ENCODE measurements at regions not wholly inside any gene's neighbourhood (a gene's known extent, or its start where the extent isn't known, plus 50 kb on each side); places are given as distances from the start of the nearest gene placed in this dataset.

GRCh38 chr12:127214186-127214585, 1052.8 kb upstream of the TMEM132C start:
- DNase-seq, result no peak

- DNase-seq, result no peak
These were observed 1044.0 kb upstream of the TMEM132C start for GRCh38 chr12:127223011-127223410.

- DNase-seq, result no peak
These were observed 1043.2 kb upstream of the TMEM132C start for GRCh38 chr12:127223731-127224130.

GRCh38 chr12:127230843-127231260, 1036.1 kb upstream of the TMEM132C start:
- DNase-seq, result no peak

- no peak for DNase-seq
These were observed 1035.6 kb upstream of the TMEM132C start for GRCh38 chr12:127231371-127231770.

- DNase-seq, result no peak
These were observed 1034.0 kb upstream of the TMEM132C start for GRCh38 chr12:127233016-127233415.

- no peak for DNase-seq
These were observed 1031.2 kb upstream of the TMEM132C start for GRCh38 chr12:127235761-127236160.

GRCh38 chr12:127236491-127236890, 1030.5 kb upstream of the TMEM132C start:
- DNase-seq, result no peak

- no peak for DNase-seq
These were observed 1029.8 kb upstream of the TMEM132C start for GRCh38 chr12:127237151-127237550.

GRCh38 chr12:127238107-127238506, 1028.9 kb upstream of the TMEM132C start:
- no peak for DNase-seq

- no peak for DNase-seq
These were observed 1027.2 kb upstream of the TMEM132C start for GRCh38 chr12:127239781-127240180.

GRCh38 chr12:127240249-127240929, 1026.6 kb upstream of the TMEM132C start:
- DNase-seq, result no peak

- no peak for DNase-seq
These were observed 1025.7 kb upstream of the TMEM132C start for GRCh38 chr12:127241072-127241817.

- DNase-seq, result no peak
These were observed 1022.0 kb upstream of the TMEM132C start for GRCh38 chr12:127245009-127245408.

GRCh38 chr12:127245437-127245836, 1021.5 kb upstream of the TMEM132C start:
- DNase-seq, result no peak

- no peak for DNase-seq
These were observed 1019.0 kb upstream of the TMEM132C start for GRCh38 chr12:127247937-127248336.

GRCh38 chr12:127249428-127249827, 1017.5 kb upstream of the TMEM132C start:
- DNase-seq, result no peak

GRCh38 chr12:127253797-127254327, 1013.1 kb upstream of the TMEM132C start:
- DNase-seq, result no peak

- no peak for DNase-seq
These were observed 1012.5 kb upstream of the TMEM132C start for GRCh38 chr12:127254420-127254955.

GRCh38 chr12:127257366-127257935, 1009.5 kb upstream of the TMEM132C start:
- no peak for DNase-seq

- DNase-seq, result no peak
These were observed 1006.4 kb upstream of the TMEM132C start for GRCh38 chr12:127260531-127260930.

GRCh38 chr12:127260999-127261398, 1006.0 kb upstream of the TMEM132C start:
- DNase-seq, result no peak

GRCh38 chr12:127262615-127263014, 1004.4 kb upstream of the TMEM132C start:
- no peak for DNase-seq
